Left lung (tissue), 4 donors: ENCODE measurements at regions not wholly inside any gene's neighbourhood (a gene's known extent, or its start where the extent isn't known, plus 50 kb on each side); places are given as distances from the start of the nearest gene placed in this dataset.

ENCODE experiments used
- ATAC-seq: fragments of 200-7000 bp; cut with Tn5 transposase; one replicate; pipeline ENCODE4 v1.9.1; 2020; ENCODE audit warnings: moderate library complexity
- DNase-seq, 4 donors: peaks; one replicate each; pipeline ENCODE4 v3.0.0-alpha.2; 2013 to 2020
- H3K27ac ChIP-seq, 2 donors: fragments of 200-600 bp; sonication (generic) in 1 of 2; one replicate each; pipeline versions ENCODE4 v1.5.0 to v1.8.0; 2020 to 2021
- H3K27me3 ChIP-seq, 2 donors: fragments of 200-600 bp; sonication (generic) in 1 of 2; one replicate each; pipeline versions ENCODE4 v1.5.0 to v1.8.0; 2020 to 2021
- H3K36me3 ChIP-seq, 2 donors: fragments of 200-600 bp; sonication (generic) in 1 of 2; one replicate each; pipeline versions ENCODE4 v1.5.0 to v1.8.0; 2020 to 2021
- H3K4me1 ChIP-seq, 2 donors: fragments of 200-600 bp; one replicate each; pipeline ENCODE4 v1.8.0; 2021
- H3K4me3 ChIP-seq, 2 donors: fragments of 200-600 bp; sonication (generic) in 1 of 2; one replicate each; pipeline versions ENCODE4 v1.5.0 to v1.8.0; 2020 to 2021; ENCODE audit warnings: mild to moderate bottlenecking in 1 of 2
- H3K9me3 ChIP-seq, 2 donors: fragments of 200-600 bp; sonication (generic) in 1 of 2; one replicate each; pipeline versions ENCODE4 v1.5.0 to v1.8.0; 2020 to 2021
- CTCF ChIP-seq, 2 donors: fragments of 200-600 bp; sonication (generic) in 1 of 2; IDR thresholded peaks; one replicate each; pipeline versions ENCODE4 v1.5.0 to v1.8.0; 2021; ENCODE audit warnings: antibody characterized with exemption in 2 of 2
- intact Hi-C, 2 donors: fragments of 100-400 bp; cut with DNase I; formaldehyde crosslinking; loops; one replicate each; pipeline versions ENCODE4 v1.11.2 to v1.14.2; 2022
- donor health status: DM: no; HTN: yes; CAD: no.
- donor health status: DM: no; HTN: no; CAD: no.

DNA sequence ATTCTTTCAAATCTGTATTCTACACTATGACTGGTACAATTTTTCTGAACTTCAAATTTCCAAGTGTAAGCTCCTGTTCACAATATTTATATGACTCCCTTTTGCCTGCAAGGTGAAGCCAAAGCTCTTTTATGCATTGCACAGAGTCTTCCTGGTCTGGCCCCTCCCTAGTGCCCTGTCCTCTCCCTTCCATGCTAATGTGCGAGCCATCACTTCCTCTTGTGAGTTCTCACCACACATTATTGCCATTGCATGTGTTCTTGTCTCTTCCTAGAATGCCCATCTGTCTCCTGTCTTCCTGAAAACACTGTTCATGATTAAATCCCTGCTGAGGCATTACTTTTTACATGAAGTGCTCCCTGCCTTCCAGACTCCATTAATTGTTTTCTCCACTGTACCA, 169.9 kb downstream of the MC4R start:
- Histone ChIP-seq H3K27me3 (no peaks in the 10 kb centered on the region), H3K9me3 (no peaks in the 10 kb centered on the region), H3K4me3 (no peak overlapping the region), H3K27ac (no peak overlapping the region), H3K4me1 (no peaks in the 10 kb centered on the region), H3K36me3 (no peaks in the 10 kb centered on the region)
- no peak for TF ChIP-seq CTCF (IDR thresholded peaks at IDR 0.05)
- intact Hi-C loops: no loop called here
- no peak for DNase-seq
- no peak for ATAC-seq

DNA sequence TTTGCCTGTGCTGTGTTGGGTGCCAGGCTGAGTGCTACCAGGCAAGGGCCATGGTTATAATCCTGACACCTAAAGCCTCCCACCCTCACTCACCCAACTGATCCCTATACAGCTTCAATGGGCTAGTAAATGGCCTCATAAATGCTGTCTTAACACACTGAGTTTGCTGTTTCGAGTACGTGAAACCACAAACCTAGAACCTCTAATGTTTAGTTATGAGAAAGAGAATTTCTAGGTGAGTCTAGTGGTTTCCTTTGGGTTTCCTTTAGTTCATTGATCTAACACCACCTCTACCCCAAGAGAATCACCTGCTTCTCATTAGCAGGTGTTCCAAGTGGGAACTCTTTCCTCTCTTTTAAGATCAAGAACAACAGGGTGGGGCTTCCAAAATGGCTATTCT, 172.0 kb downstream of the MC4R start:
- no peak for DNase-seq
- TF ChIP-seq CTCF (IDR thresholded peaks at IDR 0.05): no peak
- no peaks in the 10 kb centered on the region for H3K4me1 ChIP-seq
- H3K36me3 ChIP-seq: no peaks in the 10 kb centered on the region
- no peaks in the 10 kb centered on the region for H3K9me3 ChIP-seq
- intact Hi-C loops: no loop called here
- ATAC-seq: no peak
- H3K4me3 ChIP-seq: no peak overlapping the region
- no peaks in the 10 kb centered on the region for H3K27me3 ChIP-seq
- no peak overlapping the region for H3K27ac ChIP-seq

DNA sequence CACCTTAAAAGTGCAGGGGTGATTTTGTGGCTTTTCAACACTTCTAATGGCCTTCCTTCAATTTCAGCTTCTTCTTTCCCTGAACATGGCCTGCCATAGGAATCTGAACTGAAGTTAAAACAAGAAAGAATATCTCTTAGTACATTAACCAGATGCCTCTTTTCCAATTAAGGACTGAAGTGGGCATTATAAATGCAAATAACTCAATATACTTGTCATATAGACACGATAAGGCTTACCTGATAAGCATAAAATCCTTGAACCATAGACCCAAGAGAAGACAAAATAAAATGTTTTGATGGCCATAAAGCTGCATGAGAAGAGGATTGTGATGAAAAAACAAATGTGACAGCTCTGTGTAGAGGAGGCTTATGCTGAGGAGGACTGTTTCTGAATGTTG, 173.1 kb downstream of the MC4R start:
- Histone ChIP-seq H3K27me3 (no peaks in the 10 kb centered on the region), H3K27ac (no peak overlapping the region), H3K9me3 (no peaks in the 10 kb centered on the region), H3K36me3 (no peaks in the 10 kb centered on the region), H3K4me1 (no peaks in the 10 kb centered on the region), H3K4me3 (no peak overlapping the region)
- DNase-seq (no peak), ATAC-seq (no peak)
- no peak for TF ChIP-seq CTCF (IDR thresholded peaks at IDR 0.05)
- intact Hi-C loops: no loop called here

GRCh38 chr18:60197671-60198462, 174.7 kb downstream of the MC4R start:
- no peak for DNase-seq

More at GRCh38 chr18:60197671-60198462, 174.7 kb downstream of the MC4R start:
- no peak for ATAC-seq
- intact Hi-C loops: no loop called here
- Histone ChIP-seq H3K4me1 (no peaks in the 10 kb centered on the region), H3K9me3 (no peaks in the 10 kb centered on the region), H3K27ac (no peak overlapping the region), H3K4me3 (no peak overlapping the region), H3K27me3 (no peaks in the 10 kb centered on the region), H3K36me3 (no peaks in the 10 kb centered on the region)
- no peak for TF ChIP-seq CTCF (IDR thresholded peaks at IDR 0.05)
